Heart left ventricle (tissue), 16 donors: ENCODE measurements at regions not wholly inside any gene's neighbourhood (a gene's known extent, or its start where the extent isn't known, plus 50 kb on each side); places are given as distances from the start of the nearest gene placed in this dataset.

ENCODE experiments used
- ATAC-seq, 4 donors: fragments of 200-7000 bp; cut with Tn5 transposase; one replicate each; pipeline ENCODE4 v1.9.1; 2020 to 2022; ENCODE audit warnings: moderate library complexity in 4 of 4, mild to moderate bottlenecking in 3 of 4, moderate number of reproducible peaks in 1 of 4
- DNase-seq, 5 donors: peaks; one replicate each; pipeline ENCODE4 v3.0.0-alpha.2; 2020
- H3K27ac ChIP-seq, 12 donors: fragments of 200-600 bp; sonication (generic) in 4 of 12; one replicate each; pipeline versions ENCODE4 v1.5.0 to v1.8.0; 2016 to 2022; ENCODE audit warnings: mild to moderate bottlenecking in 2 of 12
- H3K27me3 ChIP-seq, 9 donors: fragments of 200-600 bp; sonication (generic) in 2 of 9; one replicate each; pipeline versions ENCODE4 v1.5.1 to v1.8.0; 2016 to 2022; ENCODE audit warnings: mild to moderate bottlenecking in 3 of 9
- H3K36me3 ChIP-seq, 9 donors: fragments of 200-600 bp; sonication (generic) in 2 of 9; one replicate each; pipeline versions ENCODE4 v1.5.0 to v1.8.0; 2018 to 2022; ENCODE audit warnings: mild to moderate bottlenecking in 2 of 9
- H3K4me1 ChIP-seq, 12 donors: fragments of 200-600 bp; sonication (generic) in 4 of 12; one replicate each; pipeline versions ENCODE4 v1.5.0 to v1.8.0; 2016 to 2022; ENCODE audit warnings: mild to moderate bottlenecking in 3 of 12
- H3K4me3 ChIP-seq, 12 donors: fragments of 200-600 bp; sonication (generic) in 4 of 12; one replicate each; pipeline versions ENCODE4 v1.5.0 to v1.8.0; 2017 to 2022; ENCODE audit warnings: mild to moderate bottlenecking in 9 of 12, moderate library complexity in 4 of 12
- H3K9me3 ChIP-seq, 12 donors: fragments of 200-600 bp; sonication (generic) in 4 of 12; one replicate each; pipeline versions ENCODE4 v1.5.0 to v1.8.0; 2016 to 2022; ENCODE audit warnings: mild to moderate bottlenecking in 1 of 12
- POLR2A ChIP-seq, 2 donors: fragments of 450-650 bp; IDR thresholded peaks; one replicate each; pipeline ENCODE4 v1.6.1; 2017; ENCODE audit warnings: antibody characterized with exemption in 2 of 2, mild to moderate bottlenecking in 2 of 2, moderate library complexity in 2 of 2
- WGBS, 4 donors: extraction: QIAGEN DNeasy Blood & Tissue Kit in 2 of 4; methylation state at CpG; one replicate each; pipeline versions ENCODE4 v1.1.5 to v1.1.7; 2013 to 2018; 5-methylcytosine and 5-hydroxymethylcytosine counted together
- intact Hi-C, 10 donors: fragments of 100-400 bp; cut with DNase I; formaldehyde crosslinking; loops; one replicate each; pipeline versions ENCODE4 v1.11.1 to v1.14.2; 2022
- TF ChIP-seq, protein P1 (sequence below), 12 donors: fragments of 200-600 bp; sonication (generic) in 4 of 12; IDR thresholded peaks; one replicate each; pipeline versions ENCODE4 v1.5.0 to v1.8.0; 2018 to 2022; ENCODE audit warnings: antibody characterized with exemption in 12 of 12, mild to moderate bottlenecking in 5 of 12
- donor health status: ischemic (EF 13 %, LVEDD 7.1; RV severe dilation, severe dysfunction).
- donor health status: healthy with polysubstance abuse.
- donor health status: DM: no; HTN: yes; CAD: no.
- donor health status: DM: no; HTN: no; CAD: no.
- donor health status: ischemic (EF 25% LVEDD 6.9; RV normal size, moderate dysfunction).
- donor health status: ischemic (EF 25% LVEDD 5.7; RV mildly dilated, moderate dysfunction).
- donor health status: healthy.
- donor health status: DM: yes; HTN: yes; CAD: no.
- donor health status: ischemic (EF 35%, LVEDD 5.7; RV mildly dilated, moderate dysfunction).
- donor health status: nonischemic (EF 11% LVEDD 7.7; RV severe dilation, severe dysfunction).
- donor health status: DM: yes; HTN: yes; CAD: no.
- donor health status: PGD.
- donor health status: ischemic (EF 29% LVEDD 5.4; RV normal size, mild dysfunction).
- donor health status: nonischemic (EF 23%, LVEDD 6.1; RV moderate dilation, normal function).

- Histone ChIP-seq H3K27ac (no peak overlapping the region), H3K4me1 (no peaks in the 10 kb centered on the region), H3K4me3 (no peak overlapping the region), H3K9me3 (peaks cover 0 to 6% (median 0%) of the 10 kb centered on the region in 12 donors), H3K27me3 (no peaks in the 10 kb centered on the region), H3K36me3 (no peaks in the 10 kb centered on the region)
- no peak for DNase-seq
- no peak for TF ChIP-seq POLR2A (IDR thresholded peaks at IDR 0.05)
- TF ChIP-seq, protein P1, sequence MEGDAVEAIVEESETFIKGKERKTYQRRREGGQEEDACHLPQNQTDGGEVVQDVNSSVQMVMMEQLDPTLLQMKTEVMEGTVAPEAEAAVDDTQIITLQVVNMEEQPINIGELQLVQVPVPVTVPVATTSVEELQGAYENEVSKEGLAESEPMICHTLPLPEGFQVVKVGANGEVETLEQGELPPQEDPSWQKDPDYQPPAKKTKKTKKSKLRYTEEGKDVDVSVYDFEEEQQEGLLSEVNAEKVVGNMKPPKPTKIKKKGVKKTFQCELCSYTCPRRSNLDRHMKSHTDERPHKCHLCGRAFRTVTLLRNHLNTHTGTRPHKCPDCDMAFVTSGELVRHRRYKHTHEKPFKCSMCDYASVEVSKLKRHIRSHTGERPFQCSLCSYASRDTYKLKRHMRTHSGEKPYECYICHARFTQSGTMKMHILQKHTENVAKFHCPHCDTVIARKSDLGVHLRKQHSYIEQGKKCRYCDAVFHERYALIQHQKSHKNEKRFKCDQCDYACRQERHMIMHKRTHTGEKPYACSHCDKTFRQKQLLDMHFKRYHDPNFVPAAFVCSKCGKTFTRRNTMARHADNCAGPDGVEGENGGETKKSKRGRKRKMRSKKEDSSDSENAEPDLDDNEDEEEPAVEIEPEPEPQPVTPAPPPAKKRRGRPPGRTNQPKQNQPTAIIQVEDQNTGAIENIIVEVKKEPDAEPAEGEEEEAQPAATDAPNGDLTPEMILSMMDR (IDR thresholded peaks at IDR 0.05) = no peak
- ATAC-seq = no peak
- intact Hi-C loops = no loop called here
- whole genome bisulfite sequencing, 4 donors = 59 to 87% (median 71%) methylated on average over 3 of the region's 3 CpGs
Observed at GRCh38 chr7:145481985-145482384, 634.6 kb upstream of the CNTNAP2 start.

DNA sequence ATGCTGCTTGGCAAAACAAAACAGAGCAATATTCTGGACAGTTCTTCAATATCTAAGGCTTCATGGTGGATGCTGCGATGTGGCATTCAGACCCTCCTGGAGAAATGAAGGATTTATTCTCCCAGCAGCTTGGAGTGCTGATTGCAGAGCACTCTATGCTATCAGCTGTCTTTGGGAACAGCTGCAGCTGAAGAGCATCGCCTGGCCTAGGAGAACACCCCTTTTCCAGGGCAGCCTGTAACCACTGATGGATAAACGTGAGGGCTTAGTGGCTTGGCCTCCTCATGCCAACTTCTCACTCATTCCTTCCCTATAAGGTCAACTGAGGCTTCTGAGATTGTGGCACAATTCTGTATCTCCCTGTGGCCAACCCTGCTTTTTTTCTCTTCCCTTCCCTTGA, 638.1 kb upstream of the CNTNAP2 start:
- H3K4me3 ChIP-seq = no peak overlapping the region
- TF ChIP-seq POLR2A (IDR thresholded peaks at IDR 0.05) = no peak
- TF ChIP-seq, protein P1 (IDR thresholded peaks at IDR 0.05) = no peak
- H3K9me3 ChIP-seq = peaks cover 0 to 8% (median 0%) of the 10 kb centered on the region in 12 donors
- WGBS, 4 donors = 23 to 31% (median 28%) methylated on average over 3 of the region's 3 CpGs
- no peaks in the 10 kb centered on the region for H3K36me3 ChIP-seq
- DNase-seq = no peak
- H3K4me1 ChIP-seq = no peaks in the 10 kb centered on the region
- H3K27me3 ChIP-seq = no peaks in the 10 kb centered on the region
- ATAC-seq = no peak
- intact Hi-C loops = no loop called here
- H3K27ac ChIP-seq = no peak overlapping the region

- Histone ChIP-seq H3K27me3 (no peaks in the 10 kb centered on the region), H3K9me3 (peaks cover 0 to 8% (median 0%) of the 10 kb centered on the region in 12 donors), H3K4me1 (no peaks in the 10 kb centered on the region), H3K4me3 (no peak overlapping the region), H3K27ac (no peak overlapping the region), H3K36me3 (no peaks in the 10 kb centered on the region)
- ATAC-seq (no peak), DNase-seq (no peak)
- 44 to 59% (median 50%) methylated on average over 7 of the region's 7 CpGs for WGBS, 4 donors
- TF ChIP-seq, protein P1 (IDR thresholded peaks at IDR 0.05) = no peak
- intact Hi-C loops = no loop called here
Observed at GRCh38 chr7:145474009-145474686, 638.3 kb upstream of the TPK1 start.

DNA sequence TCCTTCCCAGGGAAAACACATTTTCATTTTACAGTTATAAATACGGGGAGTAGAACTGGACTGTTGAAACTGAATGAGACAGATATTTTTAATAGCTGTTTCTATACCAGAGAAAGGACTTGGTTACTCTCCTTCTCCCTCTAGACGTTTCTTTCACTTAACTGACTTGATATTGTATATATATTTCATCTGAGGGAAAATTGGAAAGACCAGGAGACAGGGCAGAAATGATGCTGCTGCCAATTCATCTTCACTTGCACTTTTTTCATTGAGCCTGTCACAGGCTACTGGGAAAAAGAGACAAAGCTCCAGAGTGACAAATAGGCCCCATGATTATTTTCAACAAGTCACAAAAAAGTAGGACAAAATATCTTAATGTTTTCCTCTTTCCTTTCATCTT, 636.0 kb upstream of the TPK1 start:
- intact Hi-C loops = no loop called here
- no peak for TF ChIP-seq POLR2A (IDR thresholded peaks at IDR 0.05)
- TF ChIP-seq, protein P1 (IDR thresholded peaks at IDR 0.05) = no peak
- 49 to 61% (median 53%) methylated on average over 2 of the region's 2 CpGs for WGBS, 4 donors
- Histone ChIP-seq H3K4me1 (no peaks in the 10 kb centered on the region), H3K9me3 (peaks cover 0 to 16% (median 0%) of the 10 kb centered on the region in 12 donors), H3K27ac (no peak overlapping the region), H3K36me3 (no peaks in the 10 kb centered on the region), H3K4me3 (no peak overlapping the region), H3K27me3 (no peaks in the 10 kb centered on the region)
- DNase-seq (no peak), ATAC-seq (no peak)
